Upper lobe of left lung (tissue), 4 donors: ENCODE measurements at regions not wholly inside any gene's neighbourhood (a gene's known extent, or its start where the extent isn't known, plus 50 kb on each side); places are given as distances from the start of the nearest gene placed in this dataset.

Source experiments
- POLR2A ChIP-seq, 4 donors: fragments of 450-650 bp; IDR thresholded peaks; one replicate each; pipeline ENCODE4 v1.5.1; 2016 to 2017; ENCODE audit warnings: antibody characterized with exemption in 4 of 4, mild to moderate bottlenecking in 2 of 4
- POLR2AphosphoS5 ChIP-seq, 2 donors: sonication (generic); formaldehyde crosslinking; IDR thresholded peaks; one replicate each; pipeline ENCODE4 v1.5.1; 2017; ENCODE audit warnings: antibody characterized with exemption in 2 of 2
- TF ChIP-seq, protein P1 (sequence below), 6 experiments: fragments of 450-650 bp in 4 of 6; fragments of 200-600 bp in 2 of 6; sonication (generic) in 2 of 6; IDR thresholded peaks; one replicate each; pipeline ENCODE4 v1.5.1; 2016 to 2019; ENCODE audit warnings: antibody characterized with exemption in 6 of 6

DNA sequence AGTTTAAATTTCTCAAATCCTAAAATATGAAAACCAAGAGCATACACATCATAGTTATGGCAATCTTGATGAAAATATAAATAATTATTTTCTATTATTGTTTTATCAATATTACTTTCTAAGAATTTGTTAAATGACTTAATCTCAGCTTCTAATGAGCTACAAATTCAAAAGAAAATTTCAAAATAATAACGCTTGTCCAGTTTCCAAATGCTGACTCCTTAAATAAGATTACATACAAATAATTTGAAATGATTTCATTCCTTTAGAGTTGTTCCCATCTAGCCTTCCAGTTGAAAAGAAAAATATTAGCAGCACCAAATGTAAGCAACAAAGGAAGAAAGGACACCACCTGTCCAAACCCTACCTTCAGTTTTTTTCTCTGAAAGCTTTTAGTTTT, 82.4 kb upstream of the COL5A2 start:
- TF ChIP-seq POLR2A (IDR thresholded peaks at IDR 0.05), result no peak
- no peak for TF ChIP-seq POLR2AphosphoS5 (IDR thresholded peaks at IDR 0.05)
- TF ChIP-seq, protein P1, sequence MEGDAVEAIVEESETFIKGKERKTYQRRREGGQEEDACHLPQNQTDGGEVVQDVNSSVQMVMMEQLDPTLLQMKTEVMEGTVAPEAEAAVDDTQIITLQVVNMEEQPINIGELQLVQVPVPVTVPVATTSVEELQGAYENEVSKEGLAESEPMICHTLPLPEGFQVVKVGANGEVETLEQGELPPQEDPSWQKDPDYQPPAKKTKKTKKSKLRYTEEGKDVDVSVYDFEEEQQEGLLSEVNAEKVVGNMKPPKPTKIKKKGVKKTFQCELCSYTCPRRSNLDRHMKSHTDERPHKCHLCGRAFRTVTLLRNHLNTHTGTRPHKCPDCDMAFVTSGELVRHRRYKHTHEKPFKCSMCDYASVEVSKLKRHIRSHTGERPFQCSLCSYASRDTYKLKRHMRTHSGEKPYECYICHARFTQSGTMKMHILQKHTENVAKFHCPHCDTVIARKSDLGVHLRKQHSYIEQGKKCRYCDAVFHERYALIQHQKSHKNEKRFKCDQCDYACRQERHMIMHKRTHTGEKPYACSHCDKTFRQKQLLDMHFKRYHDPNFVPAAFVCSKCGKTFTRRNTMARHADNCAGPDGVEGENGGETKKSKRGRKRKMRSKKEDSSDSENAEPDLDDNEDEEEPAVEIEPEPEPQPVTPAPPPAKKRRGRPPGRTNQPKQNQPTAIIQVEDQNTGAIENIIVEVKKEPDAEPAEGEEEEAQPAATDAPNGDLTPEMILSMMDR (IDR thresholded peaks at IDR 0.05), result no peak
